ENCODE measurements at regions not wholly inside any gene's neighbourhood (a gene's known extent, or its start where the extent isn't known, plus 50 kb on each side); places are given as distances from the start of the nearest gene placed in this dataset.

DNA sequence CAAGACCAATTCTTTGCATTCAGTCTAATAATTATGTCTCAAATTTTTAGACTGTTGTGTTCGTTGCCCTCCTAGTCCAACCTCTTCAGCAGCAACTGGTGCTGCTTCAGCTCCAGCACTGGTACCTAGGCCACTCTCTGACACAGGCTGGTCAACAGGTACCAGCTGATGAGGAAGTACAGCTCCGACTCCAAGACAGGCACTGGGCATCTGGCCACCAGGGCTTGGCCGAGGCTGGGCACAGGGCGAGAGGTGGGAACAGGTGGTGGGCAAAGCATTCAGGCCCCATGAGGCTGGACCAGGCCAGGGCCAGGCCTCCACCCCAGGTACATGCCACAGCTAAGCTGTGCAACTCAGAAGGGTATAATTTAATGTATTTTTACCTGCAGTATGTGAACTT lies 151.5 kb upstream of the AGR3 start:
- Histone ChIP-seq H3K9me3 (ENCODE audit: control insufficient read depth in 2 of 3, low read length in 3 of 3) (no peaks in the 10 kb centered on the region), H3K27me3 (ENCODE audit: control insufficient read depth in 2 of 2, insufficient read depth in 2 of 2, low read length in 2 of 2) (no peaks in the 10 kb centered on the region), H3K4me1 (ENCODE audit: control insufficient read depth in 2 of 2, insufficient read depth in 2 of 2, low read length in 2 of 2) (no peaks in the 10 kb centered on the region), H3K27ac (ENCODE audit: low read depth, low read length) (no peak overlapping the region), H3K36me3 (ENCODE audit: control insufficient read depth in 2 of 3, insufficient read depth in 3 of 3, low read length in 3 of 3) (no peaks in the 10 kb centered on the region), H3K4me3 (ENCODE audit: low read length) (no peak overlapping the region)
- ATAC-seq (no peak), DNase-seq (no peak)
- POLR2A ChIA-PET = no interaction called here
- peaks cover 0 to 30% (median 0%) of the 10 kb centered on the region in 7 donors for H3K4me1 Mint-ChIP-seq
- H3K27me3 Mint-ChIP-seq = peaks cover 0 to 10% (median 8%) of the 10 kb centered on the region in 5 donors
- CTCF ChIA-PET = interaction anchor here (0.5 kb wide), 1 partner anchor 270 kb away, joined by 3 read pairs; no protein-coding TSS in a partner anchor
- intact Hi-C loops (cut with micrococcal nuclease) = no loop called here
- no peak overlapping the region for H3K27ac Mint-ChIP-seq
- peaks cover 0 to 5% (median 0%) of the 10 kb centered on the region in 5 donors for H3K36me3 Mint-ChIP-seq
- H3K4me3 Mint-ChIP-seq = no peak overlapping the region
- H3K9me3 Mint-ChIP-seq = peaks cover 0 to 4% (median 0%) of the 10 kb centered on the region in 11 donors

DNA sequence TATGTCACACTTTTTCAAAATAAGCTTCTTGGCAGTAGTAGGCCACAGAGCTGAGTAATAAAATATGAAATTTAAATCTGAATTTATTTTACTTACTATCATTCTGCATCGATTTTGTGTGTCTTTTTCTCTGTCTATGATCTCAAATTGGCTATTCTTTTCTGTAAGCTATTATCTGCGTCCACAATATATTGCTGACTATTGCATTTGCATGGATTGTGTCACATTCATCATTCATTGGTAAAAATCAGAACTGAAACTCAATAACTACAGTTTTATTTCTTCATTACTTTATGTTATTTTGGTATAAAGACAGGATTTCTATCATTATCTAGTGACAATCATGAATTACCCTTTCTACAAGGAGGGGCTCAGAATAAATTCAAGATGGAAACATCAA lies 154.8 kb upstream of the AGR3 start:
- ChIA-PET POLR2A (no interaction called here), CTCF (no interaction called here)
- Histone ChIP-seq H3K4me3 (ENCODE audit: low read length) (no peak overlapping the region), H3K9me3 (ENCODE audit: control insufficient read depth in 2 of 3, low read length in 3 of 3) (no peaks in the 10 kb centered on the region), H3K36me3 (ENCODE audit: control insufficient read depth in 2 of 3, insufficient read depth in 3 of 3, low read length in 3 of 3) (no peaks in the 10 kb centered on the region), H3K27me3 (ENCODE audit: control insufficient read depth in 2 of 2, insufficient read depth in 2 of 2, low read length in 2 of 2) (no peaks in the 10 kb centered on the region), H3K4me1 (ENCODE audit: control insufficient read depth in 2 of 2, insufficient read depth in 2 of 2, low read length in 2 of 2) (no peaks in the 10 kb centered on the region), H3K27ac (ENCODE audit: low read depth, low read length) (no peak overlapping the region)
- Mint-ChIP-seq H3K4me1 (peaks cover 0 to 30% (median 0%) of the 10 kb centered on the region in 7 donors), H3K4me3 (no peak overlapping the region), H3K27me3 (peaks cover 4 to 22% (median 13%) of the 10 kb centered on the region in 5 donors), H3K9me3 (peaks cover 0 to 5% (median 0%) of the 10 kb centered on the region in 11 donors), H3K27ac (no peak overlapping the region), H3K36me3 (peaks cover 0 to 9% (median 0%) of the 10 kb centered on the region in 5 donors)
- no peak for ATAC-seq
- no peak for DNase-seq
- intact Hi-C loops (cut with micrococcal nuclease) = no loop called here

- peaks cover 0 to 5% (median 0%) of the 10 kb centered on the region in 11 donors for H3K9me3 Mint-ChIP-seq
- ChIA-PET POLR2A (no interaction called here), CTCF (no interaction called here)
- H3K4me3 ChIP-seq (ENCODE audit: low read length) = no peak overlapping the region
- no peak overlapping the region for H3K27ac ChIP-seq (ENCODE audit: low read depth, low read length)
- H3K27me3 ChIP-seq (ENCODE audit: control insufficient read depth in 2 of 2, insufficient read depth in 2 of 2, low read length in 2 of 2) = no peaks in the 10 kb centered on the region
- no peaks in the 10 kb centered on the region for H3K36me3 ChIP-seq (ENCODE audit: control insufficient read depth in 2 of 3, insufficient read depth in 3 of 3, low read length in 3 of 3)
- peaks cover 4 to 22% (median 13%) of the 10 kb centered on the region in 5 donors for H3K27me3 Mint-ChIP-seq
- H3K4me1 Mint-ChIP-seq = peaks cover 0 to 24% (median 0%) of the 10 kb centered on the region in 7 donors
- H3K36me3 Mint-ChIP-seq = peaks cover 0 to 7% (median 0%) of the 10 kb centered on the region in 5 donors
- no peak overlapping the region for H3K27ac Mint-ChIP-seq
- H3K4me1 ChIP-seq (ENCODE audit: control insufficient read depth in 2 of 2, insufficient read depth in 2 of 2, low read length in 2 of 2) = no peaks in the 10 kb centered on the region
- intact Hi-C loops (cut with micrococcal nuclease) = no loop called here
- no peaks in the 10 kb centered on the region for H3K9me3 ChIP-seq (ENCODE audit: control insufficient read depth in 2 of 3, low read length in 3 of 3)
- no peak for ATAC-seq
- DNase-seq = no peak
- H3K4me3 Mint-ChIP-seq = no peak overlapping the region
These were observed 155.6 kb upstream of the AGR3 start for GRCh38 chr7:17037356-17037755.

DNA sequence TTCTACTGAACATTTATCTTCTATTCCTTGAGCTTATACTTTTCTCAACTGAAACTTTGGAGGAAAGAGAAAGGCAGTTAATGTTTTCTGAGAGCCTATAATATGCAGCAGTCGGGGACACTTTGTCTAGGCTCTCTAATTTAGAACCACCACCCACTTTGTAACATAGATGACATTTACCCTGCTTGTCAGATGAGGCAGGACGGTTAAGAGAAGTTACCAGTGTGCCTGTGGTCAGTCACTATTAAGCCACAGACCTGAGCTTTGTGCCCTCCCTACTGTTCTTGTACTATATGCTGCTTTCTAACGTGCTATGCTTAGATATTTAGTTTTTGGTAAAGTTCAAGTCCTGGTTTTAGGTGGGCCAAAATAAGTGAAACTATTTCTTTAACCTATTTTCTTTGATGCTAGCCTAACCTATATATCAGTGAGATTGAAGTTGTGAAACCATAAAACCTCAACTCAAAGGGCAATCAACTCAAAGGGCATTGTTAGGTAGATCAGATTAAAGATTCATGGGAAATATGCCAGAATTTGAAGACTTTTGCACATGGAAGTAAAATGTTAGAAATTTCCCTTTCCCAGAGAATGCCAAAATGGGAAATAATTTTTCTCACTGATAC lies 156.5 kb upstream of the AGR3 start:
- H3K36me3 Mint-ChIP-seq = peaks cover 0 to 7% (median 0%) of the 10 kb centered on the region in 5 donors
- ATAC-seq (peak; percentile 35), DNase-seq (no peak)
- ChIA-PET POLR2A (no interaction called here), CTCF (no interaction called here)
- intact Hi-C loops (cut with micrococcal nuclease) = no loop called here
- H3K4me1 Mint-ChIP-seq = peaks cover 0 to 23% (median 3%) of the 10 kb centered on the region in 7 donors
- peaks cover 8 to 22% (median 13%) of the 10 kb centered on the region in 5 donors for H3K27me3 Mint-ChIP-seq
- H3K27ac Mint-ChIP-seq = no peak overlapping the region
- no peaks in the 10 kb centered on the region for H3K36me3 ChIP-seq (ENCODE audit: control insufficient read depth in 2 of 3, insufficient read depth in 3 of 3, low read length in 3 of 3)
- H3K4me3 Mint-ChIP-seq = no peak overlapping the region
- peaks cover 0 to 5% (median 0%) of the 10 kb centered on the region in 11 donors for H3K9me3 Mint-ChIP-seq
- no peak overlapping the region for H3K4me3 ChIP-seq (ENCODE audit: low read length)
- no peaks in the 10 kb centered on the region for H3K9me3 ChIP-seq (ENCODE audit: control insufficient read depth in 2 of 3, low read length in 3 of 3)
- H3K27ac ChIP-seq (ENCODE audit: low read depth, low read length) = no peak overlapping the region
- H3K4me1 ChIP-seq (ENCODE audit: control insufficient read depth in 2 of 2, insufficient read depth in 2 of 2, low read length in 2 of 2) = no peaks in the 10 kb centered on the region
- H3K27me3 ChIP-seq (ENCODE audit: control insufficient read depth in 2 of 2, insufficient read depth in 2 of 2, low read length in 2 of 2) = no peaks in the 10 kb centered on the region

DNA sequence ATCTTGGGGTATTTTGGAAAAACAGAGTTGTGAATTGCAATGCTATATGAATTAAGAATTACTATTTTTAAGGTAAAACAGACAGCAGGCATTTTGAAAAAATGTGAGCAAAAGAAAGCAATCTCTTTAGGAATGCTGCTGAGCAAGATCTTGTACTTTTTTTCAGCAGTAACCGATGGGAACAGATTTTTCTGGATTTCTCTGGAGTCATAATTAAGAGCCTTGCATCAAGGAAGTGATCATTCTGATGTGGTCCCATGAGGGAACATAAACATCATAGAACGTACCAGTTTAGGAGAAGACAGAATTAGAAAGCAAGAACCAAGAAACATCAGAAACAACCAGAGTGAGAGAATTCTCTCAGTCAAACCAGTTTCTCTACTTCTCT lies 157.0 kb upstream of the AGR3 start:
- Mint-ChIP-seq H3K36me3 (peaks cover 0 to 7% (median 0%) of the 10 kb centered on the region in 5 donors), H3K9me3 (peaks cover 0 to 5% (median 0%) of the 10 kb centered on the region in 11 donors), H3K27me3 (peaks cover 10 to 22% (median 13%) of the 10 kb centered on the region in 5 donors), H3K27ac (peak overlapping the region in 1 of 9 donors; percentile 63), H3K4me3 (no peak overlapping the region), H3K4me1 (peaks cover 0 to 27% (median 6%) of the 10 kb centered on the region in 7 donors)
- ATAC-seq = no peak
- intact Hi-C loops (cut with micrococcal nuclease) = no loop called here
- DNase-seq = no peak
- ChIA-PET CTCF (no interaction called here), POLR2A (no interaction called here)
- Histone ChIP-seq H3K27ac (ENCODE audit: low read depth, low read length) (no peak overlapping the region), H3K27me3 (ENCODE audit: control insufficient read depth in 2 of 2, insufficient read depth in 2 of 2, low read length in 2 of 2) (no peaks in the 10 kb centered on the region), H3K4me3 (ENCODE audit: low read length) (no peak overlapping the region), H3K9me3 (ENCODE audit: control insufficient read depth in 2 of 3, low read length in 3 of 3) (no peaks in the 10 kb centered on the region), H3K4me1 (ENCODE audit: control insufficient read depth in 2 of 2, insufficient read depth in 2 of 2, low read length in 2 of 2) (no peaks in the 10 kb centered on the region), H3K36me3 (ENCODE audit: control insufficient read depth in 2 of 3, insufficient read depth in 3 of 3, low read length in 3 of 3) (no peaks in the 10 kb centered on the region)

DNA sequence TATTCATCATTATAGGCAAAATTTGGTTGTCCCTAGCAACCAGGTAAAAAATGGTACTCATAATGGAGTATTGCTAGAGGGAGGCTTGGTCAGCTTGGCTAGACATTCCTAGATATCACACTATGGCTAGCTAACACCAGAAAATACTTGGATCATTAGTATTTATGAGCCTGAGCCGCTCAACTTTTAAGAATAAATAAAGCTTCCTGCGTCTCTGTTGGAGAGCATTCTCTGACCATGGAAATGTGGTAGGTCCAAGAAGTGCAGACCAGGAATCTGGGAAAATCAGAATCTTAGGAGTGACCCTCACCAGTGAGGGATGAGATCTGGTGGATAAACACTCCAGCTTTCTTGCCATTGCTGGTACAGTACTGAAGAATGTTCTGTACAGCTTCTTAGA lies 157.6 kb upstream of the AGR3 start:
- CTCF ChIA-PET = no interaction called here

DNA sequence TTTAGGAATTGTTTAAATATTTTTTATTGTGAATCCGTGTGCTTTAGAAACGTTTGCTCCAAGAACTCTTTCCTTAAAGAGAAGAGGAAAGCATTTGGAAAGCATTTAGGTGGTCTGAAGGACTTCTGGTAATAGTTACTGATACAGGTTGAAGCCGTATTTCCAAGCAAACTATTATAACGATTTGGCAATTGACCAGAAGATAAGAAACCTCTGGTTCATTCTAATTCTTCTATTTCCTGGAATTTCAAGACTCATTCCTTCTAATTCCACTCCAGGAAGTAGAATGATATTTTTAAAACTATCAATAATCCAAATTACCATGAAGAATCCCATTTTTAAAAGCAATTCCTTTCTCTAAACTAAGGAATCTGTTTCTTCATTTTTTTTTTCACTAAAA lies 158.9 kb upstream of the AGR3 start:
- H3K27ac ChIP-seq (ENCODE audit: low read depth, low read length) = no peak overlapping the region
- Mint-ChIP-seq H3K4me3 (no peak overlapping the region), H3K4me1 (peaks cover 0 to 35% (median 7%) of the 10 kb centered on the region in 7 donors), H3K36me3 (peaks cover 0 to 9% (median 0%) of the 10 kb centered on the region in 5 donors), H3K27me3 (peaks cover 10 to 22% (median 16%) of the 10 kb centered on the region in 5 donors), H3K9me3 (peaks cover 0 to 5% (median 0%) of the 10 kb centered on the region in 11 donors), H3K27ac (no peak overlapping the region)
- no peak for ATAC-seq
- CTCF ChIA-PET = no interaction called here
- no peak for DNase-seq
- H3K36me3 ChIP-seq (ENCODE audit: control insufficient read depth in 2 of 3, insufficient read depth in 3 of 3, low read length in 3 of 3) = no peaks in the 10 kb centered on the region
- H3K9me3 ChIP-seq (ENCODE audit: control insufficient read depth in 2 of 3, low read length in 3 of 3) = no peaks in the 10 kb centered on the region
- no peaks in the 10 kb centered on the region for H3K27me3 ChIP-seq (ENCODE audit: control insufficient read depth in 2 of 2, insufficient read depth in 2 of 2, low read length in 2 of 2)
- no peak overlapping the region for H3K4me3 ChIP-seq (ENCODE audit: low read length)
- POLR2A ChIA-PET = no interaction called here
- intact Hi-C loops (cut with micrococcal nuclease) = loop anchor here in 1 of 2 donors (1.0 kb wide), 1 partner anchor 194 kb away; no protein-coding TSS in a partner anchor
- H3K4me1 ChIP-seq (ENCODE audit: control insufficient read depth in 2 of 2, insufficient read depth in 2 of 2, low read length in 2 of 2) = no peaks in the 10 kb centered on the region

More for the DNA sequence above, 157.6 kb upstream of the AGR3 start:
- intact Hi-C loops (cut with micrococcal nuclease) = no loop called here
- Histone ChIP-seq H3K4me1 (ENCODE audit: control insufficient read depth in 2 of 2, insufficient read depth in 2 of 2, low read length in 2 of 2) (no peaks in the 10 kb centered on the region), H3K27ac (ENCODE audit: low read depth, low read length) (no peak overlapping the region), H3K27me3 (ENCODE audit: control insufficient read depth in 2 of 2, insufficient read depth in 2 of 2, low read length in 2 of 2) (no peaks in the 10 kb centered on the region), H3K36me3 (ENCODE audit: control insufficient read depth in 2 of 3, insufficient read depth in 3 of 3, low read length in 3 of 3) (no peaks in the 10 kb centered on the region), H3K9me3 (ENCODE audit: control insufficient read depth in 2 of 3, low read length in 3 of 3) (no peaks in the 10 kb centered on the region), H3K4me3 (ENCODE audit: low read length) (no peak overlapping the region)
- H3K27ac Mint-ChIP-seq = no peak overlapping the region
- POLR2A ChIA-PET = no interaction called here
- H3K9me3 Mint-ChIP-seq = peaks cover 0 to 5% (median 0%) of the 10 kb centered on the region in 11 donors
- H3K36me3 Mint-ChIP-seq = peaks cover 0 to 9% (median 0%) of the 10 kb centered on the region in 5 donors
- ATAC-seq (no peak), DNase-seq (no peak)
- H3K27me3 Mint-ChIP-seq = peaks cover 10 to 22% (median 16%) of the 10 kb centered on the region in 5 donors
- no peak overlapping the region for H3K4me3 Mint-ChIP-seq
- H3K4me1 Mint-ChIP-seq = peaks cover 0 to 30% (median 7%) of the 10 kb centered on the region in 7 donors
